Endothelial cell of umbilical vein (primary cell): ENCODE measurements at regions not wholly inside any gene's neighbourhood (a gene's known extent, or its start where the extent isn't known, plus 50 kb on each side); places are given as distances from the start of the nearest gene placed in this dataset.

Experiments
- BruUV-seq: library from RNA; stranded (reverse); fragments of 400-500 nt; replicated peaks from 2 replicates; lab custom pipeline; 2021; lab: Mats Ljungman, UMichigan
- CTCF ChIA-PET: fragments of 300-600, 350-600 bp; sonication (Branson Sonifier 250); formaldehyde crosslinking; loops from one replicate; lab custom pipeline; 2021; ENCODE audit warnings: antibody characterized with exemption, inconsistent platforms; lab: Charles Lee
- POLR2A ChIA-PET: fragments of 300-600, 350-600 bp; sonication (Branson Sonifier 250); formaldehyde crosslinking; loops from one replicate; lab custom pipeline; 2021; ENCODE audit warnings: antibody characterized with exemption, inconsistent platforms; lab: Charles Lee
- DNase-seq: peaks from one replicate; pipeline ENCODE4 v3.0.0-alpha.2; 2011; ENCODE audit warnings: low read depth, low spot score
- FAIRE-seq: peaks from 2 replicates; lab custom pipeline; 2011; peaks lifted over from hg19 to GRCh38; lab: Jason Lieb, UNC
- H2AFZ ChIP-seq: 2 replicates; pipeline ENCODE4 v1.6.0; 2012; ENCODE audit warnings: low read depth, low read length, control low read depth, inconsistent platforms
- H3K27ac ChIP-seq: 2 replicates; pipeline ENCODE4 v1.5.1; 2011; ENCODE audit warnings: low read depth, mild to moderate bottlenecking, control low read depth, low read length, moderate library complexity; ENCODE audit not compliant: insufficient read depth
- H3K27me3 ChIP-seq, 2 experiments: 2 replicates each; pipeline versions ENCODE4 v1.6.0 to v1.6.1; 2011; ENCODE audit warnings: low read length in 2 of 2, mixed read lengths in 1 of 2; ENCODE audit not compliant: control insufficient read depth in 2 of 2, insufficient read depth in 2 of 2
- H3K36me3 ChIP-seq, 2 experiments: 2 replicates in 1 of 2; 3 replicates in 1 of 2; pipeline ENCODE4 v1.5.1; 2011; ENCODE audit warnings: low read length in 2 of 2, mild to moderate bottlenecking in 1 of 2, moderate library complexity in 1 of 2; ENCODE audit not compliant: control insufficient read depth in 2 of 2, insufficient read depth in 2 of 2; ENCODE audit errors: extremely low read depth in 1 of 2
- H3K4me1 ChIP-seq: 3 replicates; pipeline ENCODE4 v1.5.1; 2011; ENCODE audit warnings: mild to moderate bottlenecking, low read length; ENCODE audit not compliant: control insufficient read depth, insufficient read depth; ENCODE audit errors: extremely low read depth
- H3K4me2 ChIP-seq: 2 replicates; pipeline ENCODE4 v1.6.1; 2011; ENCODE audit warnings: low read length, control low read depth, mixed read lengths; ENCODE audit not compliant: insufficient read depth
- H3K4me3 ChIP-seq, 3 experiments: fragments of 200-600 bp in 1 of 3; sonication (generic), shearing (Covaris generic) in 1 of 3; replicated peaks in 1 of 3; 2 replicates each; pipeline ENCODE4 v1.5.1; 2011 to 2016; ENCODE audit warnings: control low read depth in 3 of 3, low read length in 3 of 3, mild to moderate bottlenecking in 2 of 3, inconsistent platforms in 1 of 3, low read depth in 1 of 3, moderate library complexity in 1 of 3; ENCODE audit not compliant: insufficient read depth in 1 of 3
- H3K79me2 ChIP-seq: 2 replicates; pipeline ENCODE4 v1.6.0; 2012; ENCODE audit warnings: low read length, inconsistent platforms; ENCODE audit not compliant: control insufficient read depth, insufficient read depth
- H3K9ac ChIP-seq: replicated peaks from 2 replicates; pipeline ENCODE3; 2011; ENCODE audit warnings: low read length, control low read depth; ENCODE audit not compliant: insufficient read depth; ENCODE audit errors: extremely low read depth
- H3K9me1 ChIP-seq: replicated peaks from 3 replicates; pipeline ENCODE4 v1.6.0; 2011; ENCODE audit warnings: mild to moderate bottlenecking, low read length; ENCODE audit not compliant: control insufficient read depth, insufficient read depth; ENCODE audit errors: extremely low read depth
- H3K9me3 ChIP-seq: replicated peaks from 2 replicates; pipeline ENCODE4 v1.5.1; 2012; ENCODE audit warnings: low read length, inconsistent platforms; ENCODE audit not compliant: control insufficient read depth, insufficient read depth
- H4K20me1 ChIP-seq: replicated peaks from 2 replicates; pipeline ENCODE3; 2011; ENCODE audit warnings: mild to moderate bottlenecking, low read length; ENCODE audit not compliant: control insufficient read depth, insufficient read depth; ENCODE audit errors: extremely low read depth
- EZH2 ChIP-seq: IDR thresholded peaks from 2 replicates; pipeline ENCODE4 v1.6.1; 2012; ENCODE audit warnings: borderline replicate concordance, low read depth, mild to moderate bottlenecking, moderate library complexity, low read length, inconsistent platforms; ENCODE audit not compliant: severe bottlenecking
- FOS ChIP-seq: IDR thresholded peaks from 2 replicates; pipeline ENCODE4 v1.6.1; 2011; ENCODE audit warnings: mild to moderate bottlenecking, low read length, moderate library complexity, borderline replicate concordance; ENCODE audit not compliant: insufficient read depth
- GATA2 ChIP-seq: IDR thresholded peaks from 2 replicates; pipeline ENCODE4 v1.7.0; 2011; ENCODE audit warnings: low read depth, mild to moderate bottlenecking, moderate library complexity, mixed read lengths, low read length; ENCODE audit not compliant: insufficient read length, insufficient read depth
- JUN ChIP-seq: IDR thresholded peaks from 2 replicates; pipeline ENCODE4 v1.6.1; 2011; ENCODE audit warnings: borderline replicate concordance, low read depth; ENCODE audit not compliant: insufficient read length, insufficient read depth
- MAX ChIP-seq: IDR thresholded peaks from 2 replicates; pipeline ENCODE4 v1.6.1; 2011; ENCODE audit not compliant: insufficient read depth, insufficient read length
- MYC ChIP-seq: IDR thresholded peaks from one replicate; pipeline ENCODE4 v1.6.1; 2011; ENCODE audit warnings: mild to moderate bottlenecking, low read depth, low read length
- POLR2A ChIP-seq: IDR thresholded peaks from 2 replicates; pipeline ENCODE4 v1.6.1; 2012; ENCODE audit warnings: low read depth, mild to moderate bottlenecking, control low read depth, low read length
- POLR2AphosphoS5 ChIP-seq: IDR thresholded peaks from 2 replicates; pipeline ENCODE4 v1.6.1; 2012; ENCODE audit warnings: low read depth, mild to moderate bottlenecking, control low read depth, low read length, moderate library complexity; ENCODE audit not compliant: insufficient read depth
- dilution Hi-C: fragments of 300-500 bp; cut with MboI; formaldehyde crosslinking; loops from one replicate; pipeline ENCODE4 v1.15.0; 2019; ENCODE audit warnings: low sequenced_read_pairs; ENCODE audit not compliant: extremely low pct_ligation_motif_present
- intact Hi-C: fragments of 100-400 bp; cut with micrococcal nuclease; formaldehyde crosslinking; loops from one replicate; pipeline ENCODE4 v1.10.0; 2022
- TF ChIP-seq, protein P1 (sequence below), 2 donors: IDR thresholded peaks; 1 replicate in 1 of 2; 2 replicates in 1 of 2; pipeline ENCODE4 v1.5.1; 2011; ENCODE audit warnings: low read length in 2 of 2, mild to moderate bottlenecking in 2 of 2, moderate library complexity in 2 of 2, control low read depth in 1 of 2, inconsistent platforms in 1 of 2, low read depth in 1 of 2; ENCODE audit not compliant: insufficient read depth in 1 of 2; ENCODE audit errors: extremely low read depth in 1 of 2

DNA sequence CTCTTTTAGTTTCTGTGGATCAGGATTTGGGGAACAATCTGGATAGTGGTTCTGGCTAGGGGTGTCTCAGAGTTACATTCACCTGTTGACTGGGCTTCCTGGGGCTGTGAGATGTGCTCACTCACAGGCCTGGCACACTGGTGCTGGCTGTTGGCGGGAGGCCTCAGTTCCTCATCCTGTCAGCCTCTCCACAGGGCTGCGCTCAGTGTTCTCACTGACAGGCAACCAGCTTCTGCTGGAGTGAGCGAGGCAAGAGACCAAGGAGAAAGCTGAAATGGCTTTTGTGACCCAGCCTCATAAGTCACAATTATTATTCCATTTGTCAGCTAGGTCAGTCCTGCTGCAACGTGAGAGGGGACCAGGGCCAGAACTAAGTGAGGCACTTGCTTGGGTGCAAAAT lies 180.6 kb upstream of the GLI2 start:
- dilution Hi-C loops: no loop called here
- Histone ChIP-seq H3K79me2 (no peaks in the 10 kb centered on the region), H4K20me1 (no peaks in the 10 kb centered on the region), H3K9me1 (no peaks in the 10 kb centered on the region), H3K4me3 (no peak overlapping the region), H3K36me3 (no peaks in the 10 kb centered on the region), H3K4me2 (no peak overlapping the region), H3K27me3 (peaks cover 11 to 13% of the 10 kb centered on the region in 2 experiments), H3K4me1 (peaks cover 13% of the 10 kb centered on the region), H3K9ac (no peak overlapping the region), H3K9me3 (no peaks in the 10 kb centered on the region), H2AFZ (no peak overlapping the region), H3K27ac (no peak overlapping the region)
- no peak for FAIRE-seq
- intact Hi-C loops: loop anchor here (10.0 kb wide), 1 partner anchor 300 kb away; the partner anchor contains the start of gene RALB
- no TSS peak for BruUV-seq
- CTCF ChIA-PET: interaction anchor here (1.2 to 4.0 kb wide), 2 partner anchors 12 to 213 kb away, joined by 4 to 63 read pairs; no protein-coding TSS in a partner anchor
- POLR2A ChIA-PET: no interaction called here
- no peak for TF ChIP-seq JUN
- no peak for TF ChIP-seq GATA2
- TF ChIP-seq MYC: no peak
- TF ChIP-seq, protein P1, sequence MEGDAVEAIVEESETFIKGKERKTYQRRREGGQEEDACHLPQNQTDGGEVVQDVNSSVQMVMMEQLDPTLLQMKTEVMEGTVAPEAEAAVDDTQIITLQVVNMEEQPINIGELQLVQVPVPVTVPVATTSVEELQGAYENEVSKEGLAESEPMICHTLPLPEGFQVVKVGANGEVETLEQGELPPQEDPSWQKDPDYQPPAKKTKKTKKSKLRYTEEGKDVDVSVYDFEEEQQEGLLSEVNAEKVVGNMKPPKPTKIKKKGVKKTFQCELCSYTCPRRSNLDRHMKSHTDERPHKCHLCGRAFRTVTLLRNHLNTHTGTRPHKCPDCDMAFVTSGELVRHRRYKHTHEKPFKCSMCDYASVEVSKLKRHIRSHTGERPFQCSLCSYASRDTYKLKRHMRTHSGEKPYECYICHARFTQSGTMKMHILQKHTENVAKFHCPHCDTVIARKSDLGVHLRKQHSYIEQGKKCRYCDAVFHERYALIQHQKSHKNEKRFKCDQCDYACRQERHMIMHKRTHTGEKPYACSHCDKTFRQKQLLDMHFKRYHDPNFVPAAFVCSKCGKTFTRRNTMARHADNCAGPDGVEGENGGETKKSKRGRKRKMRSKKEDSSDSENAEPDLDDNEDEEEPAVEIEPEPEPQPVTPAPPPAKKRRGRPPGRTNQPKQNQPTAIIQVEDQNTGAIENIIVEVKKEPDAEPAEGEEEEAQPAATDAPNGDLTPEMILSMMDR (IDR thresholded peaks at IDR 0.05; ENCODE audit: extremely low read depth in 1 of 2, insufficient read depth in 1 of 2, low read depth in 1 of 2, low read length in 2 of 2): no peak
- TF ChIP-seq EZH2: no peak
- TF ChIP-seq POLR2AphosphoS5: no peak
- TF ChIP-seq POLR2A: no peak
- TF ChIP-seq MAX: no peak
- no peak for TF ChIP-seq FOS
- DNase-seq: no peak
